HepG2 (cell line): ENCODE measurements at regions not wholly inside any gene's neighbourhood (a gene's known extent, or its start where the extent isn't known, plus 50 kb on each side); places are given as distances from the start of the nearest gene placed in this dataset.
A peak's percentile ranks its signal among the peaks of the same experiment; 100 is the strongest.
"Not testable (repeated sequence)": the region's sequence is repeated elsewhere in the genome, so short reads cannot be mapped to it uniquely, and the experiment has no call there.

ENCODE experiments used
- ATAC-seq: fragments of 200-7000 bp; cut with Tn5 transposase; 3 replicates; pipeline ENCODE4 v1.9.1; 2020; ENCODE audit warnings: mild to moderate bottlenecking, moderate library complexity
- BruUV-seq: library from RNA; stranded (reverse); fragments of 400-500 nt; replicated peaks from 2 replicates; lab custom pipeline; 2021; lab: Mats Ljungman, UMichigan
- CTCF ChIA-PET: fragments of 300-600 bp; formaldehyde crosslinking; extraction: SDS; loops from one replicate; lab custom pipeline; 2021; ENCODE audit warnings: low total read pairs, inconsistent platforms, low intra/inter-chr PET ratio; lab: Yijun Ruan, JAX
- POLR2A ChIA-PET: fragments of 350-600 bp; sonication (Branson Sonifier 250); formaldehyde crosslinking; loops from one replicate; lab custom pipeline; 2020; ENCODE audit warnings: antibody characterized with exemption, inconsistent platforms; lab: Yijun Ruan, JAX
- DNase-seq: peaks from one replicate; pipeline ENCODE4 v3.0.0-alpha.2; 2015; ENCODE audit warnings: low spot score
- FAIRE-seq: peaks from 3 replicates; lab custom pipeline; 2011; peaks lifted over from hg19 to GRCh38; lab: Jason Lieb, UNC
- H2AFZ ChIP-seq: one replicate; pipeline ENCODE4 v1.6.1; 2011; ENCODE audit warnings: low read length, inconsistent platforms
- H3K27ac ChIP-seq: fragments of 300-600 bp; 3 replicates; pipeline ENCODE4 v1.8.0; 2011; ENCODE audit warnings: mixed run types, mild to moderate bottlenecking, mixed read lengths, low read length, inconsistent platforms; ENCODE audit not compliant: insufficient read depth; ENCODE audit errors: extremely low read length
- H3K27me3 ChIP-seq, 2 experiments: fragments of 200-600 bp in 1 of 2; 2 replicates in 1 of 2; 3 replicates in 1 of 2; pipeline versions ENCODE4 v1.6.0 to v1.8.0; 2011; ENCODE audit warnings: low read length in 2 of 2, mild to moderate bottlenecking in 2 of 2, moderate library complexity in 2 of 2, inconsistent platforms in 1 of 2; ENCODE audit not compliant: insufficient read depth in 2 of 2, control insufficient read depth in 1 of 2
- H3K36me3 ChIP-seq, 2 experiments: fragments of 200-600 bp in 1 of 2; replicated peaks in 1 of 2; 2 replicates in 1 of 2; 3 replicates in 1 of 2; pipeline versions ENCODE4 v1.5.1 to v1.8.0; 2011; ENCODE audit warnings: low read length in 2 of 2, inconsistent platforms in 1 of 2; ENCODE audit not compliant: insufficient read depth in 2 of 2, control insufficient read depth in 1 of 2
- H3K4me1 ChIP-seq: 2 replicates; pipeline ENCODE4 v1.5.1; 2012; ENCODE audit warnings: low read length, inconsistent platforms; ENCODE audit not compliant: insufficient read depth
- H3K4me2 ChIP-seq: 2 replicates; pipeline ENCODE4 v1.6.0; 2011; ENCODE audit warnings: low read depth, low read length, inconsistent platforms
- H3K4me3 ChIP-seq, 3 experiments: fragments of 200-600 bp in 1 of 3; sonication (generic), shearing (Covaris generic) in 1 of 3; replicated peaks in 1 of 3; 2 replicates each; pipeline ENCODE4 v1.5.1; 2011 to 2016; ENCODE audit warnings: low read length in 3 of 3, inconsistent platforms in 2 of 3, low read depth in 2 of 3, mild to moderate bottlenecking in 2 of 3, control low read depth in 1 of 3, mixed read lengths in 1 of 3; ENCODE audit not compliant: insufficient read depth in 1 of 3
- H3K79me2 ChIP-seq: one replicate; pipeline ENCODE4 v1.6.1; 2011; ENCODE audit warnings: low read length, inconsistent platforms; ENCODE audit not compliant: insufficient read depth
- H3K9ac ChIP-seq: 2 replicates; pipeline ENCODE4 v1.6.0; 2011; ENCODE audit warnings: mild to moderate bottlenecking, low read depth, low read length, inconsistent platforms; ENCODE audit not compliant: insufficient read depth
- H3K9me3 ChIP-seq: 2 replicates; pipeline ENCODE4 v1.5.1; 2012; ENCODE audit warnings: mild to moderate bottlenecking, low read length
- H4K20me1 ChIP-seq: 2 replicates; pipeline ENCODE4 v1.6.0; 2011; ENCODE audit warnings: inconsistent platforms, mild to moderate bottlenecking, low read length, moderate library complexity; ENCODE audit not compliant: insufficient read depth
- ATF7 ChIP-seq, 2 experiments: fragments of 450-650 bp in 1 of 2; sonication (generic) in 1 of 2; formaldehyde crosslinking in 1 of 2; IDR thresholded peaks; 2 replicates each; pipeline versions ENCODE4 v1.4.0 to v1.6.1; 2016 to 2020; ENCODE audit warnings: antibody characterized with exemption in 1 of 2, mild to moderate bottlenecking in 1 of 2, missing genetic modification reagents in 1 of 2
- WGBS: methylation state at CpG from one replicate; pipeline ENCODE4 v1.1.6; 2017; ENCODE audit warnings: low lambda C conversion rate; 5-methylcytosine and 5-hydroxymethylcytosine counted together
- in situ Hi-C: cut with HindIII; loops from 2 replicates; pipeline ENCODE4 v1.10.0; 2017; ENCODE audit warnings: low pct_unique_long_range_greater_than_20kb; ENCODE audit not compliant: extremely low pct_ligation_motif_present
- intact Hi-C: fragments of 100-400 bp; cut with micrococcal nuclease; formaldehyde crosslinking; loops from one replicate; pipeline ENCODE4 v1.10.0; 2022; ENCODE audit not compliant: unreplicated experiment

- CTCF ChIA-PET; H2AFZ ChIP-seq; H3K27me3 ChIP-seq; H3K4me3 ChIP-seq; intact Hi-C loops; H3K9ac ChIP-seq; H4K20me1 ChIP-seq; DNase-seq; H3K79me2 ChIP-seq; in situ Hi-C loops; TF ChIP-seq ATF7 (CRISPR knock-in tag; IDR thresholded peaks at IDR 0.05): not testable (repeated sequence)
- WGBS = under 1% methylated on average over 3 of the region's 3 CpGs
- 0 out of 2 replicates have a peak, but pooled peaks have one; percentile 21 for TF ChIP-seq ATF7 (IDR thresholded peaks at IDR 0.05)
- TF ChIP-seq, all 625 proteins: peak for 1; not testable (repeated sequence) for 624
- ATAC-seq, POLR2A ChIA-PET, H3K4me1 ChIP-seq, BruUV-seq, H3K27ac ChIP-seq, H3K36me3 ChIP-seq, FAIRE-seq, H3K4me2 ChIP-seq: not testable (repeated sequence)
- H3K9me3 ChIP-seq = peaks cover 14% of the 10 kb centered on the region
Measured at GRCh38 chr22:16534408-16535206, 58.0 kb downstream of the CCT8L2 start.

GRCh38 chr22:16531666-16532065 lies 60.9 kb downstream of the CCT8L2 start:
- H3K4me3 ChIP-seq, intact Hi-C loops, H4K20me1 ChIP-seq, ATAC-seq, in situ Hi-C loops, H3K79me2 ChIP-seq, H3K4me2 ChIP-seq, H3K9ac ChIP-seq, H2AFZ ChIP-seq, POLR2A ChIA-PET, DNase-seq, FAIRE-seq, CTCF ChIA-PET, H3K4me1 ChIP-seq, H3K27ac ChIP-seq, H3K27me3 ChIP-seq, H3K36me3 ChIP-seq, BruUV-seq: not testable (repeated sequence)
- WGBS = 29% methylated on average over 5 of the region's 7 CpGs
- H3K9me3 ChIP-seq = peaks cover 14% of the 10 kb centered on the region

- H3K27ac ChIP-seq, H3K4me3 ChIP-seq, in situ Hi-C loops, BruUV-seq, H3K9ac ChIP-seq, H3K9me3 ChIP-seq, H3K79me2 ChIP-seq, DNase-seq, H4K20me1 ChIP-seq, intact Hi-C loops, CTCF ChIA-PET, ATAC-seq, H3K4me1 ChIP-seq, H3K27me3 ChIP-seq, H2AFZ ChIP-seq, POLR2A ChIA-PET, FAIRE-seq, H3K4me2 ChIP-seq, H3K36me3 ChIP-seq: not testable (repeated sequence)
- 0% methylated on average over 1 of the region's 2 CpGs for WGBS
Measured at GRCh38 chr22:16529331-16529730, 63.3 kb downstream of the CCT8L2 start.

- BruUV-seq, H3K9me3 ChIP-seq, H2AFZ ChIP-seq, H3K4me2 ChIP-seq, intact Hi-C loops, H3K36me3 ChIP-seq, H4K20me1 ChIP-seq, CTCF ChIA-PET, H3K4me3 ChIP-seq, DNase-seq, ATAC-seq, FAIRE-seq, H3K9ac ChIP-seq, in situ Hi-C loops, H3K27me3 ChIP-seq, POLR2A ChIA-PET, H3K27ac ChIP-seq, H3K4me1 ChIP-seq, H3K79me2 ChIP-seq: not testable (repeated sequence)
- WGBS = 17% methylated on average over 1 of the region's 2 CpGs
Measured at GRCh38 chr22:16527753-16528152, 64.9 kb downstream of the CCT8L2 start.
